RCC 7860 (cell line): ENCODE measurements at regions not wholly inside any gene's neighbourhood (a gene's known extent, or its start where the extent isn't known, plus 50 kb on each side); places are given as distances from the start of the nearest gene placed in this dataset.
A peak's percentile ranks its signal among the peaks of the same experiment; 100 is the strongest.
"Not testable (repeated sequence)": the region's sequence is repeated elsewhere in the genome, so short reads cannot be mapped to it uniquely, and the experiment has no call there.

Experiments
- DNase-seq: peaks from one replicate; pipeline ENCODE4 v3.0.0-alpha.2; 2015; ENCODE audit warnings: low spot score
- FAIRE-seq: peaks from 2 replicates; lab custom pipeline; 2012; peaks lifted over from hg19 to GRCh38; lab: Jason Lieb, UNC

GRCh38 chr7:113269592-113269991 is 151.2 kb upstream of the SMIM30 start:
- not testable (repeated sequence) for DNase-seq, FAIRE-seq

GRCh38 chr7:113268757-113269156 is 150.4 kb upstream of the SMIM30 start:
- FAIRE-seq (no peak), DNase-seq (no peak)

- DNase-seq (no peak), FAIRE-seq (no peak)
These were observed 149.5 kb upstream of the SMIM30 start for GRCh38 chr7:113267885-113268284.

GRCh38 chr7:113267271-113267670 is 148.9 kb upstream of the SMIM30 start:
- FAIRE-seq: no peak
- no peak for DNase-seq

DNA sequence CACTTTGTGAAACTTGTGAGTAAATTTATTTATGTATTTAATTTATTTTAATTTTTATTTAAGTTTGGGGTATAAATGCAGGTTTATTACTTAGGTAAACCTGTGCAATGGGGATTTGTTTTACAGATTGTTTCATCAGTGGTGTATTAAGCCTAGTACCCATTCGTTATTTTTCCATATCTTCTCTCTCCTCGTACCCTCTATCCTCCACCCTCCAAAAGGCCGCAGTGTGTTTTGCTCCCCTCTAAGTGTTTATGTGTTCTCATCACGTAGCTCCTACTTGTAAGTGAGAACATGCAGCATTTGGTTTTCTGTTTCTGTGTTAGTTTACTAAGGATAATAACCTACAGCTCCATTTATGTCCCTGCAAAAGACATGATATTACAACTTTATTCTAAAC is 145.4 kb upstream of the SMIM30 start:
- no peak for DNase-seq
- FAIRE-seq: no peak

GRCh38 chr7:113263215-113263742 is 144.9 kb upstream of the SMIM30 start:
- not testable (repeated sequence) for DNase-seq, FAIRE-seq

DNA sequence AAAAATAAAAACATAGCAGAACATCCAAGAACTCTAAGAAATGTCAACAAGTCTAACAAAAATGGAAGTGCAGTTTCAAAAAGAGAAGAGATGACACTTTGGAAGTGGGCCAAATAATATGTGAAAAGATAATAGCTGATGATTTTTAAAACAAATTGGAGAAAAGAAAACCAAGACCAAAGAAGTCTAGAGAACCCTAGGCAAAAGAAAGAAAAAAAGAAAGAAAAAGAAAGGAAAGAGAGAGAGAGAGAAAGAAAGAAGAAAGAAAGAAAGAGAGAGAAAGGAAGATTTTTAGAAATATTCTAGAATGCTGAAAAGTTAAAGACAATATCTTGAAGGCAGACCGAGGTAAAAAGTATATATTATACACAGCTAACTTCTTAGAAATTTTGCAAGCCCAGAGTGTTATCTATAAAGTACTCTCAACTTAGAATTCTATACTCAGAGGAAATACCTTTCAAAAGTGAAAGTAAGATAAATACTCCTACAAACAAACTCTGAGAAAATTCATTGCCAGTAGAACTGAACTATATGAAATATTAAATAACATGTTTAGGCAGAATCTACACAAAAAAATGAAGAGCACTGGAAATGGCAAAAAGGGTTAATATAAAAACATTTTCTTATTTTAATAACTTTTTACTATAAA is 138.7 kb upstream of the SMIM30 start:
- no peak for DNase-seq
- FAIRE-seq: peak; percentile 4

- DNase-seq: no peak
- FAIRE-seq: peak; percentile 15
These were observed 128.8 kb upstream of the SMIM30 start for GRCh38 chr7:113247198-113247597.

DNA sequence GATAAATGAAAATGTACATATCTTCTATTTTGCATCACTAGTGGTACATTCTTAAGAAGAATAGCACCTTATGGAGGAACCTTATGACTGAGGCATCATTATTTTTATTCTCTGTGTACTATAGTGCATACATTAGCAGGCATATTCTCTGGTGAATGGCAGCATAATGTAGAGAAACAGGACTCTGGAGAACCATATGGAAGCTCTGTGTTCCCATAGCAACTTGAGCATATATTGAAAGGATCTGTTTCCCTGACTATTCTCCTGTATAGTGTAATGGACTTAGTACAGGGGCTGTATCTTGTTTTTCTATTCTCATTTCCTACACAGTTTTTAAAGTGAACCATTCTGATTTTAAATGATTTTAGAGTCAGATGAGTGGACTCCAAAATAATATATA is 128.4 kb upstream of the SMIM30 start:
- no peak for DNase-seq
- no peak for FAIRE-seq

DNA sequence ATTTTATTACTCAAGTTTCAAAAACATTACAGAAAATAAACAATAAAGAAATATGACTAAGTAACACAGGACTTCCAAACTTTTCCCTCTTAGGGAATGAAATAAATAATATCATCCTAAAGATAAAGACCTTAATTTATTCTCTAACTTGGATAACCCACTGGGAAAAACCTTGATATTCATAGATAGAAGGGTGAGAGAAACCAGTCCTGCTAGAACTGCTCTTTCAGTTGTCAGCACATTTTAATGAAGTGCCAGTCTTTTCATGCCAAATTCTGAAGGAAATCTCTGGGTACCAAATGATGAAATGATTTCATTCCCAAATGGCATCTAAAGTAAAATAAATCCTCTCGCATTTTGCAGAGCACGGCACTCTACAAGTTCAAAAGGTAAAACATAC is 114.5 kb upstream of the SMIM30 start:
- DNase-seq (no peak), FAIRE-seq (no peak)

DNA sequence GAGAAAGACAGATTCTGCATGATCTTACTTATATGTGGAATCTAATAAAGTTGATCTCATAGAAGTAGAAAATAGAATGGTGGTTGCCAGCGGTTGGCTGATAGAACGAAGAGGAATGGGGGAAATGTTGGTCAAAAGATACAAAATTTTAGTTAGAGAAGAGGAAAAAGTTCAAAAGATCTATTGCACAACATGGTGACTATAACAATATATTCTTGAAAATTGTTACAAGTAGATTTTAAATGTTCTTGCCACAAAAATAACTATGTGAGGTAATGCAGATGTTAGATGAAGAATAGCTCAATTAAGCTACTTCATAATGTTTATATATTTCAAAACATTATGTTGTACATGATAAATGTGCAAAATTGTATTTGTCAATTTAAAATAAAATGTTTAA is 112.3 kb upstream of the SMIM30 start:
- DNase-seq: no peak
- FAIRE-seq: no peak

DNA sequence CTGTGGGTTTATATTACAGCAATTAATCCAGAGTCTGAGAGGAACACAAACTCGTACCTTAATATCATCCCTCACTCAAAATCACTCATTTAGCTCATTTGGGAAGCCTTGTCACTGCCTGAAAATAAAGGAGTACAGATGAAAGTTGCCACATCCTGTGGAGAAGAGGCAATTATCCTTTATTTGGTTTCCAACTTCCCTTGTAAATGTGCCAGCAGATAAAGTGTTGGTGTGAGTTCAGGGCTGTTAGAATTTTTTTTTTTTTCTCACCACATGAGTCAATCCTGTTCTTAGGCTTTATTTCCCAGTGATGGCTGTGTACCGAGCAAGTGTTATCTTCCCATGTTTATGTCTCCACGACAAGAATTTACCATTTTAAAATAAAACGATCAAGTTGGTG is 99.0 kb upstream of the SMIM30 start:
- no peak for FAIRE-seq

GRCh38 chr7:113216038-113216437 is 97.7 kb upstream of the SMIM30 start:
- DNase-seq (no peak), FAIRE-seq (no peak)

More for the DNA sequence above, 99.0 kb upstream of the SMIM30 start:
- DNase-seq: no peak

GRCh38 chr7:113209449-113210203 is 91.3 kb upstream of the SMIM30 start:
- no peak for FAIRE-seq
- no peak for DNase-seq

DNA sequence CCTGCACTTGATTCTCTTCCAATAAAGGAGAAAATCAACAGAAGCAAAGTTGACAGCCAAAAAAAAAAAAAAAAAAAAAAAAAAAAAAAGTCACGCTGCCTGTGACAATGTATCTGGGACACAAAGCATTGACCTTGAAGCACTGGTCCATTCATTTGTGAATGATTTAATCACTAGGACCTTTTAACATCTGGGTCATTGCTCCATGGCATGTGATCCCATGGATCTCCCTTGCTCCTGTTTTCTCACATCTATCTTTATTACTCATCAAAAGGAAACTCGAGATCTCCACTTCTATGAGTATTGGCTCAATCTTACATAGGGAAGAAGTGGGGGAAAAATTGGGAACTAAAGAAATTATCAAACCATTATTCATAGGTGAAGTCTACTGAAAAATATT is 89.6 kb upstream of the SMIM30 start:
- FAIRE-seq: peak; percentile 66
- no peak for DNase-seq

- no peak for FAIRE-seq
- no peak for DNase-seq
These were observed 89.1 kb upstream of the SMIM30 start for GRCh38 chr7:113207441-113207840.

DNA sequence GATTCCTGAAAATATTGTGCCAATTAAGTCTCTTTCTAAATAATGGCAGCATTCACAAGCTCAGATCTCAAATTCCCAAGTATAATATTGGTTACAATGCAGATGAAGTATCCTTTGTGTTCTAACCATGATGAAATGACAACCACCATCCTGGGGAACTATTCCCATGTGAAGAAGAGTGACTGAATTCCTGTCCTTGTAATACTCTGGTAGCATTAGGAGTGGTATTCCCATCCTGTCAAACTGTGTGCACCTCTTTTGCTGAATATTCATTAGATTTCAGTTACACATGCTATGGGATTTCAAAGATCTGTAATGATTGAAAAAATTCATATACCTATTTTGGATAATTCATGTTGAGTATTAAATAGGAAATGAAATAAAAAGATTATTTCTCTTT is 86.1 kb upstream of the SMIM30 start:
- FAIRE-seq: no peak
- no peak for DNase-seq

GRCh38 chr7:113202284-113202683 is 83.9 kb upstream of the SMIM30 start:
- FAIRE-seq (no peak), DNase-seq (no peak)

DNA sequence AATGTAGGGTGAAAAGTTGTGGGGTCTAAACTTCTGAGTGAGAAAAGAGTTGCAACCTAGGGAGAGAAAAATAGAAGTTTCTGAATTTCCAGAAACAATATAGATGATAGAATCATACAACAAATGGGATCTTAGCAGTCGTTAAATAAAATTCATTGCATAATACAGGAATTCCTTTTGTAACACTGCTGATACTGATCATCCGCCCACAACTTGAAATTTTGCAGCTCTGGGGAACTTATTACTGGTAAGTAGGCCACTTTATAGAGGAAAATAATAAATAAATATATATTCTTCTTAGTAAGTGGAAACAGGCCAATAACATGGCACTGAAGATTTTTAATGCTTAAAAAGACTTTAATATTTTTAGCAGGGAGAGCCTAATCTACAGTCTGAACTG is 81.9 kb upstream of the SMIM30 start:
- DNase-seq (no peak), FAIRE-seq (no peak)

DNA sequence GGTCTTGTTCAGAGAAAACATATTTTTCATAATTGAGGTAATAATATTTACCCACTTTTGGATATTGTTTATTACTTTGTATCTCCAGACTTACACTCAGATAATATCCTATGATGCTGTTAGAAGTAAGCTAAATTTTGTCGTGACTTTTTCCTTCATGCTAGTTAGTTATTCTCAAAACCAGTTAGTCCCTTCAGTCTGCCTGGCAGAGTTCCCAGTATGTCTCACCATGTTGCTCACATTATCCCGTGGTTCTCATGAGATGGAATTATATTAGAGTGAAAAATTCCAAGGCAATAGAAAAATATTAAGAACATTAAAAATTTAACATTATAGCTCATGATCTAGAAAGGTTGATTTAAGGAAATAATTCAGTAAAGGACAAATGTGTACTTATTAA is 81.5 kb upstream of the SMIM30 start:
- DNase-seq: peak; percentile 52
- FAIRE-seq: peak; percentile 95

GRCh38 chr7:113199136-113199535 is 80.8 kb upstream of the SMIM30 start:
- DNase-seq (no peak), FAIRE-seq (no peak)

DNA sequence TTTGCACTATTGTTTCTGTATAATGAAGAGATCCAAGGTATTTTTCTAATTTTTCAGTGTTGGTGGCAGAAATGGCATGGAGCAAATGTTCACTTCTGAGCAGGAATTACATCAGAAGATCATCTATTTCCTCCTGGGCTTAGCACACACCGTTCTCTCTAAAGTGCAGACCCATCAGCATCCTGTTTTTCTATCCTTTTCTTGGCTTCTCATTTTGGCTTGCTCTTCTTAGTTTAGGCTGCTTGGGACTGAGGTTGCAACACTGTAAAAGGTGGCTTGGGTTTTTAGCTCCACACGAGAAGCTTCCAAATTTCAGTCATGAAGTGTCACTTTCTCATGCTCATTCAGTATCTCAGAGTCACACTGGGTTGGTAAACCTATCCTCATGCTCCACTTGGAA is 79.9 kb upstream of the SMIM30 start:
- DNase-seq: no peak
- FAIRE-seq: no peak
